Transverse colon (tissue), 4 donors: ENCODE measurements at regions not wholly inside any gene's neighbourhood (a gene's known extent, or its start where the extent isn't known, plus 50 kb on each side); places are given as distances from the start of the nearest gene placed in this dataset.

ENCODE experiments used
- EP300 ChIP-seq: sonication (generic); formaldehyde crosslinking; IDR thresholded peaks from one replicate; pipeline ENCODE4 v1.6.1; 2017; ENCODE audit warnings: antibody characterized with exemption, low read depth
- POLR2A ChIP-seq: fragments of 450-650 bp; IDR thresholded peaks from one replicate; pipeline ENCODE4 v1.6.1; 2016; ENCODE audit warnings: antibody characterized with exemption, mild to moderate bottlenecking, moderate library complexity
- POLR2AphosphoS5 ChIP-seq, 3 donors: sonication (generic); formaldehyde crosslinking; IDR thresholded peaks; one replicate each; pipeline ENCODE4 v1.6.1; 2016; ENCODE audit warnings: antibody characterized with exemption in 3 of 3
- TF ChIP-seq, protein P1 (sequence below), 5 experiments: fragments of 200-600 bp in 3 of 5; fragments of 450-650 bp in 2 of 5; sonication (generic) in 3 of 5; IDR thresholded peaks; 1 replicate in 2 of 5; 2 replicates in 3 of 5; pipeline ENCODE4 v1.5.1; 2016 to 2017; ENCODE audit warnings: antibody characterized with exemption in 5 of 5, inconsistent platforms in 3 of 5, mild to moderate bottlenecking in 2 of 5, moderate library complexity in 1 of 5

DNA sequence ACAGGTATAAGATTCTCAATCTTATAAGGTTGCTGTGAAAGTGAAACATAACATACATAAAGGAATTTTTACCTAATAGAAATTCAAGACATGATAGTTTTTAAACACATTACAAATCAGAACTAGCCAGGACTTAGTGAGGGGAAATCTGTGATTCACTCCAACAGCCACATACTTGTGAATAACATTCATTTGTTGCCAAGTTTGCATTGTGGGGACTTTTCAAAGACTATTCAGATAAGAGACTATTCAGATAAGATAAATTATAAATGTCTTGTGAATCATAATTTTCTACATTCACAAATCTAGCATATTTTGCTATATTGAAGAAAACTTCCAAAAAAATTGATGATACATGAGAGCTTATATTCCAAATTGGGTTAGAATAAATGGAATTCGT lies 345.3 kb upstream of the CDH20 start:
- TF ChIP-seq POLR2AphosphoS5 (IDR thresholded peaks at IDR 0.05) (no peak), POLR2A (no peak), EP300 (no peak)
- TF ChIP-seq, protein P1, sequence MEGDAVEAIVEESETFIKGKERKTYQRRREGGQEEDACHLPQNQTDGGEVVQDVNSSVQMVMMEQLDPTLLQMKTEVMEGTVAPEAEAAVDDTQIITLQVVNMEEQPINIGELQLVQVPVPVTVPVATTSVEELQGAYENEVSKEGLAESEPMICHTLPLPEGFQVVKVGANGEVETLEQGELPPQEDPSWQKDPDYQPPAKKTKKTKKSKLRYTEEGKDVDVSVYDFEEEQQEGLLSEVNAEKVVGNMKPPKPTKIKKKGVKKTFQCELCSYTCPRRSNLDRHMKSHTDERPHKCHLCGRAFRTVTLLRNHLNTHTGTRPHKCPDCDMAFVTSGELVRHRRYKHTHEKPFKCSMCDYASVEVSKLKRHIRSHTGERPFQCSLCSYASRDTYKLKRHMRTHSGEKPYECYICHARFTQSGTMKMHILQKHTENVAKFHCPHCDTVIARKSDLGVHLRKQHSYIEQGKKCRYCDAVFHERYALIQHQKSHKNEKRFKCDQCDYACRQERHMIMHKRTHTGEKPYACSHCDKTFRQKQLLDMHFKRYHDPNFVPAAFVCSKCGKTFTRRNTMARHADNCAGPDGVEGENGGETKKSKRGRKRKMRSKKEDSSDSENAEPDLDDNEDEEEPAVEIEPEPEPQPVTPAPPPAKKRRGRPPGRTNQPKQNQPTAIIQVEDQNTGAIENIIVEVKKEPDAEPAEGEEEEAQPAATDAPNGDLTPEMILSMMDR (IDR thresholded peaks at IDR 0.05): no peak
